OCI-LY7 (cell line): ENCODE measurements at regions not wholly inside any gene's neighbourhood (a gene's known extent, or its start where the extent isn't known, plus 50 kb on each side); places are given as distances from the start of the nearest gene placed in this dataset.

Source experiments
- EZH2phosphoT487 ChIP-seq: fragments of 200-600 bp; sonication (generic); IDR thresholded peaks from 2 replicates; pipeline ENCODE4 v1.6.1; 2018; ENCODE audit warnings: low read depth, borderline replicate concordance, mild to moderate bottlenecking, mixed run types, antibody characterized with exemption, low read length, moderate library complexity, mixed read lengths
- TF ChIP-seq, protein P1 (sequence below): fragments of 200-600 bp; sonication (generic); conservative IDR thresholded peaks from 2 replicates; pipeline ENCODE4 v1.5.1; 2014; ENCODE audit warnings: mild to moderate bottlenecking, antibody characterized with exemption, low read length, moderate library complexity, mixed read lengths

DNA sequence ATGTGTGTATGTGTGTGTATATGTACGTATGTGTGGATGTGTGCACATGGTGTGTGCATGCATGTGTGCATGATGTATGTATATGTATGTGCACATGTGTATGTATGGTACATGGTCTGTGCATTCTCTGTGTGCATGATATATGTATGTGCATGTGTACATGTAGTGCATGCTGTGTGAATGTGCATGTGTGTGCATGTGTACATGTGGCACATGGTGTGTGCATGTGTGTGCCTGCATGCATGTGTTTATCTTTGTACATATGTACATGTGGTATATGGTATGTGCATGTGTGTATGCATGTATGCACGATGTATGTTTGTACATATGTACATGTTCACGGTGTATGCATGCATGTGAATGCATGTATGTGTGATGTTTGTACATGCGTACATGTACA, 383.7 kb downstream of the TYW1 start:
- no peak for TF ChIP-seq EZH2phosphoT487
- TF ChIP-seq, protein P1, sequence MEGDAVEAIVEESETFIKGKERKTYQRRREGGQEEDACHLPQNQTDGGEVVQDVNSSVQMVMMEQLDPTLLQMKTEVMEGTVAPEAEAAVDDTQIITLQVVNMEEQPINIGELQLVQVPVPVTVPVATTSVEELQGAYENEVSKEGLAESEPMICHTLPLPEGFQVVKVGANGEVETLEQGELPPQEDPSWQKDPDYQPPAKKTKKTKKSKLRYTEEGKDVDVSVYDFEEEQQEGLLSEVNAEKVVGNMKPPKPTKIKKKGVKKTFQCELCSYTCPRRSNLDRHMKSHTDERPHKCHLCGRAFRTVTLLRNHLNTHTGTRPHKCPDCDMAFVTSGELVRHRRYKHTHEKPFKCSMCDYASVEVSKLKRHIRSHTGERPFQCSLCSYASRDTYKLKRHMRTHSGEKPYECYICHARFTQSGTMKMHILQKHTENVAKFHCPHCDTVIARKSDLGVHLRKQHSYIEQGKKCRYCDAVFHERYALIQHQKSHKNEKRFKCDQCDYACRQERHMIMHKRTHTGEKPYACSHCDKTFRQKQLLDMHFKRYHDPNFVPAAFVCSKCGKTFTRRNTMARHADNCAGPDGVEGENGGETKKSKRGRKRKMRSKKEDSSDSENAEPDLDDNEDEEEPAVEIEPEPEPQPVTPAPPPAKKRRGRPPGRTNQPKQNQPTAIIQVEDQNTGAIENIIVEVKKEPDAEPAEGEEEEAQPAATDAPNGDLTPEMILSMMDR: no peak
